Stimulated activated effector memory CD8-positive, alpha-beta T cell treated with anti-CD3 and anti-CD28 coated beads, Interleukin-12 subunit alpha, Interleukin-12 subunit beta, amount 100 ng/mL, for 72 hours (primary cell): ENCODE measurements at regions not wholly inside any gene's neighbourhood (a gene's known extent, or its start where the extent isn't known, plus 50 kb on each side); places are given as distances from the start of the nearest gene placed in this dataset.

Experiments
- ATAC-seq: fragments of 150-1000 bp; cut with Tn5 transposase; 2 replicates; pipeline ENCODE4 v1.10.0; 2021
- DNase-seq, 2 donors: peaks; one replicate each; pipeline ENCODE4 v3.0.0; 2021 to 2022; ENCODE audit warnings: low spot score in 2 of 2
- H3K27ac Mint-ChIP-seq: one replicate; pipeline ENCODE4 v1.8.0; 2022; ENCODE audit warnings: mild to moderate bottlenecking, mixed read lengths
- H3K36me3 Mint-ChIP-seq: one replicate; pipeline ENCODE4 v1.8.0; 2022; ENCODE audit warnings: mild to moderate bottlenecking, mixed read lengths
- H3K4me1 Mint-ChIP-seq: one replicate; pipeline ENCODE4 v1.8.0; 2022; ENCODE audit warnings: mixed read lengths
- H3K4me3 Mint-ChIP-seq: one replicate; pipeline ENCODE4 v1.8.0; 2022; ENCODE audit warnings: mild to moderate bottlenecking, mixed read lengths
- H3K9me3 Mint-ChIP-seq: one replicate; pipeline ENCODE4 v1.8.0; 2022; ENCODE audit warnings: mixed read lengths

DNA sequence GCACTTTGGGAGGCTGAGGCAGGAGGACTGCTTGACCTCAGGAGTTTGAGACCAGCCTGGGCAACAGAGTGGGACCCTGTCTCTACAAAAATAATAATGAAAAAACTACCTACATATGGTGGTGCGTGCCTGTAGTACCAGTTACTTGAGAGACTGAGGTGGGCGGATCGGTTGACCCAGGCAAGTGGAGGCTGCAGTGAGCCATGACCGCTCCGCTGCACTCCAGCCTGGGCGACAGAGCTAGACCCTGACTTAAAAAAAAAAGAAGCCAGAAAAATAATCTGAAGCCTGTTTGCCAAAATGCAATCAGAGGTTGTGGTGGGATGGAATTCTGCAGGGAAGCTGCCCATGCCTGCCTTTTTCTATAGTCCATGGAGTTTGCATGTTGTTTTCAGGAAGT is 50.4 kb upstream of the GGTA1 start:
- Mint-ChIP-seq H3K36me3 (no peaks in the 10 kb centered on the region), H3K4me3 (no peak overlapping the region), H3K4me1 (peaks cover 6% of the 10 kb centered on the region), H3K9me3 (no peaks in the 10 kb centered on the region), H3K27ac (no peak overlapping the region)
- DNase-seq (no peak), ATAC-seq (no peak)

DNA sequence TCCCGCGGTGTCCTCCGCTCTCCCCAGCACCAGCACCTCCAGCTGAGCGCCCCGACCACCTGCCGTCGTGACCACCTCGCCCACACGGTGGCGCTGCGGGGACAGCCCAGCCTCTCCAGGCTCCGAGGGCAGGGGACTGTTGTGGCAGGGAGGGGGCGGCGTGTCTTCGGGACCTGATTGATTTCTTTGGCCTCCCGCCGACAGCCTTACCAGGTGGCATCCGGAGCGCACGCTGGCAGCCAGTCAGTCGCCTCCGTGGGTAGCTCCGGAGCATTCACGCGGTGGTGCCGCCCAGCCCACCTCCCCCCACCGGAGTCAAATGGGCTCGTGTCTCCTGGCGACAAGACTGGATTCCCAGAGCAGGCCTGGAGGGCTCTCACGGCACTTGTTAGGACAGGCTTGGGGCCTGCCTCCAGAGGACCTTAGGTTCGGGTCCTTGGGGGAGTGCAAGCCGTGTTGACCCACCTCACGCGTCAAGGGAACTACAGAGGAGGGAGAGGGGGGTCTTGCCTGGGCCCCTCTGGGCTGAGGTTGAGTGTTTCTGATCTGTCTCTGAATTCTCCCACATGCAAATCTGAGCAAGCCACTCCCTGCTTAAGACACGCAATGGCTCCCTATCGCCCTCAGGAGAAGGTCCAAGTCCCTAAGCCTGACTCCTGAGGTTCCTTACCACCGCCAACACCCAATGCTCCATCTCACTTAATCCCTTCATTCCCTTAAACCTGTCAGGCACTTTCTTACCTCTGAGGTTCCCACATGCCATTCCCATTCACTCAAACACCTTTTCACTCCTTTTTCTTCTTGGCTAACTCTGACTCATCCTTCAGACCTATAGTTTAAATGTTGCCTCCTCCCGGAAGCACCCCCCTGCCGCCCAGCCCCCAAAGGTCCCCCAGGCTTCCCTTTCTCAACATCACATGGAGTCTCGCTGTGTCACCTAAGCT is 51.2 kb upstream of the GGTA1 start:
- Mint-ChIP-seq H3K4me1 (peaks cover 6% of the 10 kb centered on the region), H3K9me3 (no peaks in the 10 kb centered on the region), H3K4me3 (no peak overlapping the region), H3K36me3 (no peaks in the 10 kb centered on the region), H3K27ac (no peak overlapping the region)
- ATAC-seq (peak; percentile 71), DNase-seq (peak; percentile 77 to 88)

DNA sequence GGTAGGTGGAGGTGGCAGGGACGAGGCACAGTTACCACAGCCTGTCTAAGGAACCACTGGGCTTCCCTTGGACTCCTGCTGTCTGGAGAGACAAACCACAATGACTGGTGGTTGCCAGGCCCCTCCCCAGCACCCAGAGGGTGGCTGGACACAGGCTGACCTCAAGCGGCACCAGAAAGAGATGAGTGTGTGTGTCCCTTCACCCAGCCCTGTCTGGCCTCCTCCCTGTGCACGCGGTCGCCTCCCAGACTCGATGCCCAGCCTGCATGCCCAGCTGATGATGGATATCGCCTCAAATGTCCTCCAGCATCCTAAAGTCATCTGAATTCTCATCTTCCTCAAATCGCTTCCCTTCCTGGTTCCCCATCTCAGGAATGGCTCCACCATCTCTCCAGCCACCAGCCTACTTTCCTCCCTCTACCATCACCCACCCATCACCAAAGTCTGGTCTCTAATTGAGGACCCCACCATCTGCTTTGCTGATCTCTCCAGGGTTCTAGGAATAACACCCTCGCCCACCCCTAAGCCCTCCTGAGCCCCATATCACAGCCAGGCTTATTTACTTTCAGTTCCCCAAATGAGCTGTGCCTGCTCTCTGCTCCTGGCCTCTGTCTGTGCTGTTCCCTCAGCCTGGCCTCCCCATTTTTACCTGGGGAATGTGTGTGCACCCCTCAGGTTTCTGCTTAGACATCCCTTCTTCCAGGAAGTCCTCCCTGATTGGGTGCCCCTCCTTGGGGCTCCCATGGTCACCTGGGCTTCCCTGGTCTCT is 52.5 kb upstream of the GGTA1 start:
- H3K4me3 Mint-ChIP-seq: no peak overlapping the region
- ATAC-seq: peak; percentile 11

DNA sequence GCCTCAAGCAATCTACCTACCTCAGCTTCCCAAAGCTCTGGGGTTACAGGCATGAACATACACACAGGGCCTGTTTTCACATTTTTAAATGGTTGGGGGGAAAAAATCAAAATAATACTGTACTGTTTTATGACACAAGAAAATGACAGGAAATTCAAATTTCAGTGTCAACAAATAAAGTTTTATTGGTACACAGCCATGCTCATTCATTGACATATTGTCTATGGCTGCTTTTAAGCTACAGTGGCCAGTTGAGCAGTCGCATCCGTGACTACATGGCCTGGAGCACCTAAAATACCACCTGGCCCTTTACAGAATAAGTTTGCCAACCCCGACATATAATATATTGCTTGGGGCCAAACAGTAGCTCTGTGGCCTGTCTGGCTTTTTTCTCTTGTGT is 56.4 kb upstream of the GGTA1 start:
- H3K36me3 Mint-ChIP-seq: no peaks in the 10 kb centered on the region
- H3K4me3 Mint-ChIP-seq: no peak overlapping the region
- H3K27ac Mint-ChIP-seq: no peak overlapping the region
- no peak for ATAC-seq
- no peak for DNase-seq
- no peaks in the 10 kb centered on the region for H3K9me3 Mint-ChIP-seq
- peaks cover 24% of the 10 kb centered on the region for H3K4me1 Mint-ChIP-seq

More for the DNA sequence above, 52.5 kb upstream of the GGTA1 start:
- no peak for DNase-seq
- Mint-ChIP-seq H3K27ac (no peak overlapping the region), H3K9me3 (no peaks in the 10 kb centered on the region), H3K4me1 (peaks cover 6% of the 10 kb centered on the region), H3K36me3 (no peaks in the 10 kb centered on the region)

DNA sequence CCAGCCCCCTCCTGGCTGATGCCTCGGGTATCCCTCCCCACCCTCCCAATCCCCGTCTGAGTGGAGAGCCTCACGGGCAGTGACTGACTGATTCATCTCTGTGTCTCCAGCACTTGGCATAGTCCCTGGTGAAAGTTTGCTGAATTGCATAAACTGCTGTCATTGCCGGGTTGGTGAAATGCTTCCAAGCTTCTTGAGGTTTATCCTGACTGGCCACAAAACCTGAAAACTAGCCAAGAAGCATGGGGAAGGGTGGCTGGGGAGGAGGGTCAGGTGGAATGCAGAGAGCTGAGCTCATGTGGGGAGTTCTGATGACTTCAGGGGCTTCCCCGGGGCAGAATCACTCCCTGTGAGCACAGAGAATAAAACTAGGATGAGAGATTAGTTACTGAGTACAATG is 56.9 kb upstream of the GGTA1 start:
- no peak for ATAC-seq
- H3K27ac Mint-ChIP-seq: no peak overlapping the region
- H3K36me3 Mint-ChIP-seq: no peaks in the 10 kb centered on the region
- no peak overlapping the region for H3K4me3 Mint-ChIP-seq
- peaks cover 26% of the 10 kb centered on the region for H3K4me1 Mint-ChIP-seq
- H3K9me3 Mint-ChIP-seq: no peaks in the 10 kb centered on the region
- no peak for DNase-seq

DNA sequence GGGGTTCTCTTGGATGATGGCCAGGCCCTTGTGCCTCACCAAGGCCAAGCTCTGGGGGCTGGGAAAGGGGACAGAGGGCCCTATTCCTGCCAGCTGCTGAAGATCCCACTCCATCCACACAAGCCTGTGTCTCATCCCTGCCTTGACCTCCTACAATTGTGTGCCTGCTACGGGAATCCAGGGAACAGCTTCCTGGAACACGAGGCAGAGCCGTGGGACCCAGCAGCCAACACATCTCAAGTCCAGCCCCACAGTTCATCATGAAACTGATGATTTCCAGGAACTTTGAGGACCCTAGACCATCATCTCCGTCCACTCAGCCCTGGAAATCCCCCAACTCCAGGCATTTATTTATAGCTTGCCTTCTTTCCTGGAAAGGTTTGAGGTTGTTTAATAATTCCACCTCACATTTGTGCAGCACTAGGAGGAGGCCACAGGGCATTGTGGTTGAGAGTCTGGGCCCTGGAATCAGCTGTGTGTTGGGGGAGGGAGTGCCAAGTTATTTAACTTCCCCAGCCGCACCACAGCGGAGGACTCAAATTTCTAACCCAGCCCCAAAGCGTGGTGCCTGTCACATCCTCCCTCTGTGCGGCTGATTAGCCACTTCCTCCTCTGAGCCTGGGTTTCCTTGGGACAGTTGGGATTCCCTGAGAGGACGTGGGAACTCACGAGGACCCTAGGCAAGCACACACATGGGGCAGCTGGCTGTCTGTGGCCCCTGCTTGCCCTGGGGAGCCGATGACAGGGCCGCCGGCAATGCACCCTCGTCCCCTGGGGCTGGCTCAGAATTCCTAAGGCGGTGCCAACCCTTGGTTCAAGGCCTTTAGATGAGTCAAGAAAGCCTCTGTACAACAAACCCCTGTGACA is 58.2 kb upstream of the GGTA1 start:
- ATAC-seq: peak; percentile 56
- DNase-seq: no peak
- peaks cover 30% of the 10 kb centered on the region for H3K4me1 Mint-ChIP-seq
- no peak overlapping the region for H3K27ac Mint-ChIP-seq
- no peak overlapping the region for H3K4me3 Mint-ChIP-seq
- H3K9me3 Mint-ChIP-seq: no peaks in the 10 kb centered on the region
- H3K36me3 Mint-ChIP-seq: no peaks in the 10 kb centered on the region

DNA sequence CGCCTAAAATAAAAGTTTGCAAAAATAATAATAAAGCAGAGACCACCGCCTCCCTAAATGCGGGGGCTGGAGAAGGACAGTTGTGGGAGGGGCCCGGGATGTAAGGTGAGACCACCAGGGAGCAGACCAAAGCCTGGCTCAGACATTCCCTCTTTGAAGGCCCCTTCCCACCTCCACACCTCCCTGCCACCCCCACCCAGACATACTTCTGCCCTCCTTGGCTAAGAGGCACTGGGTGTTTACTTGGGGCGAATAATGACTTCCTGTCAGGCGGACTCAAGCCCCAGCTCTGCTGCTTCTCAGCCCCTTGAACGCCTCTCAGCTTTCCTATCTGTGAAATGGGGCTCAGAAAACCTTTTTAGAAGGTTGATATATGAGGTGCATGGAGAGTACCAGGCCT is 58.8 kb upstream of the GGTA1 start:
- H3K27ac Mint-ChIP-seq: no peak overlapping the region
- H3K4me1 Mint-ChIP-seq: peaks cover 30% of the 10 kb centered on the region
- DNase-seq: no peak
- no peaks in the 10 kb centered on the region for H3K36me3 Mint-ChIP-seq
- no peak for ATAC-seq
- no peak overlapping the region for H3K4me3 Mint-ChIP-seq
- no peaks in the 10 kb centered on the region for H3K9me3 Mint-ChIP-seq

DNA sequence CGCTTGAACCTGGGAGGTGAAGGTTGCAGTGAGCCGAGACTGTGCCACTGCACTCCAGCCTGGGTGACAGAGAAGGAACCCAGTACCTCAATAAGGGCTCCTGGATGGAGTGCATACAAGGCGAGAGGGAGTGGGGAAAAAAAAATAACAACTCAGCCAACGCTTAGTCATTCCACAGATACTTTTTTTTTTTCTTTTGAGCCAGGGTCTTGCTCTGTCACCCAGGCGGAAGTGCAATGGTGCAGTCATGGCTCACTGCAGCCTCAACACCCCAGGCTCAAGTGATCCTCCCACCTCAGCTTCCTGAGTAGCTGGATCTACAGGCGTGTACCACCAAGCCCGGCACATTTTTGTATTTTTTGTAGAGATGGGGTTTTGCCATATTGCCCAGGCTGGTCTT is 59.5 kb upstream of the GGTA1 start:
- Mint-ChIP-seq H3K4me3 (no peak overlapping the region), H3K27ac (no peak overlapping the region), H3K9me3 (no peaks in the 10 kb centered on the region), H3K36me3 (no peaks in the 10 kb centered on the region), H3K4me1 (peaks cover 30% of the 10 kb centered on the region)
- ATAC-seq (peak; percentile 55), DNase-seq (no peak)

DNA sequence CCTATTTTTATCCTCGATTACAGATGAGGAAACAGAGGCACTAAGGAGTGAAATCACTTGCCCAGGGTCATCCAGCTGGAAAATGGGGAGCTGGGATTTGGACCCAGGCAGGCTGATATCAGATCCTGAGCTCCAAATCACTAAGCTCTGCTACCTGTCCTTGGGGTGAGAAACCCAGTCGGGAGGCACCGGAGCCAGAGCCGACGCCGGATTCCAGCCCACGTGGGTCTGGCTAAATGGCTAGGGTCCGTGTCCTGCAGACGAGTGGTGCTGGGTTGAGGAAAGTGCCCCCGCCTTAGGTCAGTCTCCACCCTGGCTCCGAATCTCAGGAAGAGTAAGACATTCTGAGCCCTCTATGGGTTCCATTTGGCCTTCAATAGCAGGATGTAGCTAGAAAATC is 61.3 kb upstream of the GGTA1 start:
- no peak for ATAC-seq
- DNase-seq: no peak
- no peaks in the 10 kb centered on the region for H3K36me3 Mint-ChIP-seq
- H3K4me1 Mint-ChIP-seq: peaks cover 30% of the 10 kb centered on the region
- H3K4me3 Mint-ChIP-seq: no peak overlapping the region
- no peaks in the 10 kb centered on the region for H3K9me3 Mint-ChIP-seq
- H3K27ac Mint-ChIP-seq: no peak overlapping the region

DNA sequence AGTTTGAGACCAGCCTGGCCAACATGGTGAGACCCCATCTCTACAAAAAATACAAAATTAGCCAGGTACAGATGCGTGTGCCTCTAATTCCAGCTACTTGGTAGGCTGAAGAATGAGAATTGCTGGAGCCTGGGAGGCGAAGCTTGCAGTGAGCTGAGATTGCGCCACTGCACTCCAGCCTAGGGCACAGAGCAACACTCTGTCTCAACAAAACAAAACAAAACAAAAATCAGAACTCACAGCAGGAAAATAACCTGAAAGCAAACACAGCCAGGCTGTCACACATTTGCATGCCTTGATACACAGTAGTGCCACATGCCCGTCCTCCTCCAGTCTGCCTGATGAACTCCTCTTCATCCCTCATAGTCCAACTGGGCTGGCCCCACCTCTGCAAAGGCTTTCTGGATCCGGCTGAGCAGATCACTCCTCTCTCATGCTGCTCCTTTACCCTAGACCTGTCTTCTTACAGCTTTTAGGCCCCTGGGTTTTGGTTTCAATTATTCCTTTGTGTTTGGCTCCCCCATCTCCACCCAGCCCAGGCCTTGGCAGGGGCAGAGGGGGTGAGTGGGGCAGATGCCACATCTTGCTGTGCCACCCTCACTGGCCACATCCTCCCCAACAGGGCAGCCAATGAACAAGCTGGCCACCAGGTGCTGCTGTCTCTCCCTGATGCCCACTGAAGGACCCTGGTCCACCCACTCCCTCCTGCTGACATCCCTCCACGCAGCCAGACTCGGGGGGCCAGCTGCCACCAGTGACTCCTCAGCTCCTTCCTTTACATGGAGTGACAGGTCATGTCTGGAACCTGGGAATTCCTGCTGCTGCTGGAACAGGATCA is 62.0 kb upstream of the GGTA1 start:
- Mint-ChIP-seq H3K4me1 (peaks cover 35% of the 10 kb centered on the region), H3K36me3 (no peaks in the 10 kb centered on the region), H3K9me3 (no peaks in the 10 kb centered on the region), H3K4me3 (no peak overlapping the region), H3K27ac (no peak overlapping the region)
- ATAC-seq (no peak), DNase-seq (no peak)

DNA sequence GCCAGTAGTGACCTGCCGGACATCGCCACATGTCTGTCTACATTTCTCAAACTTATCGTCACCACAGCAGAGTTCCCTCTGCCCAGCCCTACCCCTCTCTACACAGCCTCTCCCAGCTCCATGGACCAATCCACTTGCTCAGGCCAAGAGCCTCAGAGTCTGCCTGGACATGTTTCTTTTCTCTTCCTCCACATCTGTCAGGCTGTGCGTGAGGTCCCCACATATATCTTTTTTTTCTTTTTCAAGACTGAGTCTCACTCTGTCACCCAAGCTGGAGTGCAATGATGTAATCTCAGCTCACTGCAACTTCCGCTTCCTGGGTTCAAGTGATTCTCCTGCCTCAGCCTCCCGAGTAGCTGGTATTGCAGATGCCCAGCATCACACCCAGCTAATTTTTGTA is 62.7 kb upstream of the GGTA1 start:
- no peak overlapping the region for H3K4me3 Mint-ChIP-seq
- DNase-seq: no peak

DNA sequence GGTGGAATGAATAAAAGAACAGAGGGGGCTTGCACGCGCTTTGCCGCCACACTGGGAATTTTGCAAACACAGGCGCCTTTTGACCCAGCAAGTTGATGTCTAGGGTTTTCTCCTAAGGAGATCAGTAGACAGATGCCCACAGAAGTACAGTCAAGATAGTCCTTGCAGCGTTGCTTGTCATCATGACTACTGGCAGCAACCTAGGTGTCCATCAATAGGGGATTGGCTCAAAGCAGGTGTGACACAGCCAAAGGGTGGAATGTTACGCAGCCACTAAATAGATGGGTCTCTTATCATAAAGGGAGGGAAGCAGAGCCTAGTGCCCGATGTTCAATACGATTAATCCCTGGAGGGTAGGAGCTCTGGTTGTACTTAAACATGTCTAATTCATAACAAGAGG is 63.8 kb upstream of the GGTA1 start:
- no peak overlapping the region for H3K27ac Mint-ChIP-seq
- H3K36me3 Mint-ChIP-seq: no peaks in the 10 kb centered on the region
- DNase-seq (no peak), ATAC-seq (no peak)
- H3K4me1 Mint-ChIP-seq: peaks cover 24% of the 10 kb centered on the region
- no peak overlapping the region for H3K4me3 Mint-ChIP-seq
- H3K9me3 Mint-ChIP-seq: no peaks in the 10 kb centered on the region

More for the DNA sequence above, 62.7 kb upstream of the GGTA1 start:
- H3K27ac Mint-ChIP-seq: no peak overlapping the region
- no peaks in the 10 kb centered on the region for H3K9me3 Mint-ChIP-seq
- peaks cover 35% of the 10 kb centered on the region for H3K4me1 Mint-ChIP-seq
- ATAC-seq: no peak
- no peaks in the 10 kb centered on the region for H3K36me3 Mint-ChIP-seq

DNA sequence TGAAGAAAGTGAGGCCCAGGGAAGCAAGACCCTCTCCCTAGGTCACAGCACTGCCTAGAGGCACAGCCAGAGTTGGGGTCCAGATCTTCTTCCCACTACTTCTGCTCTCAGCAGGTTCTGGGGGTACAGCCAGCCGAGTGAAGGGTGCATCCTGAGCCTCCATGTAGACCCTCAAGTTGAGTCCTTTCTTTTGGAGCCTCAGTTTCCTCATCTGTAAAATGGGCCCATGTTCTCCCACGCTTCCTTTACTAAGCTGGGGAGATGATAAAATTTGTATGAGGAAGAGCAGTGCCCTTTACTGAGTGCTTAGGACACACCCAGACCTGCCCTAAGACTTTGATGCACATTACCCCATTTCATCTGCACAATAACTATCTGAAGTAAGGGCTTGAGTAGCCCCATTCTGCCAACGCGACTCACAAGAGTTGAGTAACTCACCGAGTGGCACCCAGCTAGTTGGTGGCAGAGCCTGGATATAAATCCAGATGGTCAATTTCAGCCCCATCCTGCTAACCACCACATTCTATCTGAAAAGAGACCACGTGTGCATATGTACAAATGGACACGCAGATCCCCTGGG is 64.3 kb upstream of the GGTA1 start:
- no peak for DNase-seq
- H3K9me3 Mint-ChIP-seq: no peaks in the 10 kb centered on the region
- ATAC-seq: no peak
- H3K4me3 Mint-ChIP-seq: no peak overlapping the region
- peaks cover 19% of the 10 kb centered on the region for H3K4me1 Mint-ChIP-seq
- H3K36me3 Mint-ChIP-seq: no peaks in the 10 kb centered on the region
- H3K27ac Mint-ChIP-seq: no peak overlapping the region

DNA sequence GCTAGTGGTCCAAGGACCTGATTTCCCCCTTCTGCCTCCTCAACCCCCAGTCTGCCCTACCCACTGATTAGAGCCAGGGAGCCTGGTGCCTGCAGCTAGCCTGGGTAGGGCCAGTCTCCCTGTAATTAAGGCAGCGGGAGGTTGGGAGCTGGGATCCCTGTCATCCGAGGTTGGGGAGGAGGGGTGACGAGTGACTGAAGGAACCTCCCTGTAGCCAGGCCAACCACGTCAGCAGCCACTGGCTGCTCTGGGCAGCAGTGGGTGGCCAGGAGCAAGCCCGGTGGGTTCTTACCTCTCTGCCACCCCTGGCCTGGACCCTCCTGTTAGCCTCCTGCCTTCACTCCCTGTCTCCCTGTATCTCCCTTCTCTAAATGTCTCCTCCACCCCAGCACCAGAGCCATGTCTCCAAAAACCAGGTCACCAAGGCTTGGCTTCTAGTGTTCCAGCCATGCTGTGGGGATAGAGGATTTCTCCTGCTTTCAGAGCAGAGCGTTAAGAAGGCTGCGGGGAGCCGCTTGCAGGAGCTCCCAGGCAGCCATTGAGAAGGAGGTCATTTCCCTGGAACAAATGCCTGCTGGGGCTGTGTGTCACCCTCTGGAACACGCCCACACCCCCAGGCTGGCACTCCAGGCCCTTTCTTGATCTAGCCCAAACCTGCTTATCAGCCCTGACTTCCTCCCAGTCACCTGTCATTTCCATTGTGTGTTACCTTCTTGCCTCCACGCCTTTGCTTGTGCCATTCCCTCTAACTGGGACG is 65.0 kb upstream of the GGTA1 start:
- no peak for ATAC-seq
- no peak for DNase-seq
- Mint-ChIP-seq H3K4me3 (no peak overlapping the region), H3K9me3 (no peaks in the 10 kb centered on the region), H3K4me1 (peaks cover 17% of the 10 kb centered on the region), H3K36me3 (no peaks in the 10 kb centered on the region), H3K27ac (peak overlapping the region; percentile 5)
